ENCODE measurements at regions not wholly inside any gene's neighbourhood (a gene's known extent, or its start where the extent isn't known, plus 50 kb on each side); places are given as distances from the start of the nearest gene placed in this dataset.

DNA sequence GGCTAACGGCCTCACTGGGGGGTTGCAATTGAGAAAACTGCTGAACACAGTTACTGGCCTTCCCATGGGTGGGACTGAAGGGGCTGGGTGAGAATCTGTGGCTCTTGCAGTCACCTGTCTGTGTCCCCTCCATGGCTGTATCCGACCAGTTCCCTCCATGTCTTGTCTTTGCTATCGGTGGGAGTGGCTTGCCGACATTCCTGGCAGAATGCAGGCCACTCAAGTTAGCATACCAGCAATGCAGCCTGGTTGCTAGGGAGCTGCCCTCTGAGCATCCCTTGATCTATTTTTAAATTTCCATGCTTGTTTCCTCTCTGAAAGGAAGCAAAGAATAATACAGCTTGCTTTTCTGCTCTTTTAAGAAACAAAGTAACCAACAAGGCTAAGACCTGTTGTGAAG lies 1509.7 kb upstream of the WWC1 start:
- intact Hi-C loops (cut with micrococcal nuclease; ENCODE audit: unreplicated experiment) = no loop called here
- Histone ChIP-seq H3K4me1 (ENCODE audit: insufficient read depth, low read length) (no peaks in the 10 kb centered on the region), H3K79me2 (ENCODE audit: insufficient read depth, low read length) (no peaks in the 10 kb centered on the region), H3K36me3 (replicated peaks in 1 of 2; ENCODE audit: control insufficient read depth in 1 of 2, insufficient read depth in 2 of 2, low read length in 2 of 2) (no peaks in the 10 kb centered on the region), H3K27me3 (ENCODE audit: control insufficient read depth in 1 of 2, insufficient read depth in 2 of 2, low read length in 2 of 2) (no peaks in the 10 kb centered on the region), H2AFZ (ENCODE audit: low read length) (no peak overlapping the region), H3K27ac (ENCODE audit: extremely low read length, insufficient read depth, low read length) (no peak overlapping the region), H4K20me1 (ENCODE audit: insufficient read depth, low read length) (no peaks in the 10 kb centered on the region), H3K9me3 (ENCODE audit: low read length) (peaks cover 45% of the 10 kb centered on the region), H3K4me3 (replicated peaks in 1 of 3; ENCODE audit: insufficient read depth in 1 of 3, low read depth in 2 of 3, low read length in 3 of 3) (no peak overlapping the region), H3K9ac (ENCODE audit: insufficient read depth, low read depth, low read length) (no peak overlapping the region), H3K4me2 (ENCODE audit: low read depth, low read length) (no peak overlapping the region)
- POLR2A ChIA-PET = no interaction called here
- TF ChIP-seq ZSCAN30 (CRISPR knock-in tag; IDR thresholded peaks at IDR 0.05) (no peak), ZNF136 (CRISPR knock-in tag; IDR thresholded peaks at IDR 0.05; ENCODE audit: low read depth) (no peak), HDAC1 (CRISPR knock-in tag; IDR thresholded peaks at IDR 0.05) (no peak), ZNF230 (CRISPR knock-in tag; IDR thresholded peaks at IDR 0.05) (no peak), ZNF790 (CRISPR knock-in tag; IDR thresholded peaks at IDR 0.05; ENCODE audit: borderline replicate concordance) (no peak), HOXA3 (CRISPR knock-in tag; IDR thresholded peaks at IDR 0.05) (no peak), POLR2A (IDR thresholded peaks at IDR 0.05; ENCODE audit: insufficient read depth in 1 of 2, low read depth in 2 of 2, low read length in 2 of 2) (no peak), ZNF552 (CRISPR knock-in tag; IDR thresholded peaks at IDR 0.05; ENCODE audit: borderline replicate concordance) (no peak)
- in situ Hi-C loops (cut with HindIII; ENCODE audit: extremely low pct_ligation_motif_present, low pct_unique_long_range_greater_than_20kb) = no loop called here
- no peak for ATAC-seq
- DNase-seq (ENCODE audit: low spot score) = no peak
- FAIRE-seq = no peak
- CTCF ChIA-PET (ENCODE audit: low intra/inter-chr PET ratio, low total read pairs) = no interaction called here
- WGBS (ENCODE audit: low lambda C conversion rate) = 4% methylated on average over 3 of the region's 4 CpGs
- no TSS peak for BruUV-seq (replicated peaks)

DNA sequence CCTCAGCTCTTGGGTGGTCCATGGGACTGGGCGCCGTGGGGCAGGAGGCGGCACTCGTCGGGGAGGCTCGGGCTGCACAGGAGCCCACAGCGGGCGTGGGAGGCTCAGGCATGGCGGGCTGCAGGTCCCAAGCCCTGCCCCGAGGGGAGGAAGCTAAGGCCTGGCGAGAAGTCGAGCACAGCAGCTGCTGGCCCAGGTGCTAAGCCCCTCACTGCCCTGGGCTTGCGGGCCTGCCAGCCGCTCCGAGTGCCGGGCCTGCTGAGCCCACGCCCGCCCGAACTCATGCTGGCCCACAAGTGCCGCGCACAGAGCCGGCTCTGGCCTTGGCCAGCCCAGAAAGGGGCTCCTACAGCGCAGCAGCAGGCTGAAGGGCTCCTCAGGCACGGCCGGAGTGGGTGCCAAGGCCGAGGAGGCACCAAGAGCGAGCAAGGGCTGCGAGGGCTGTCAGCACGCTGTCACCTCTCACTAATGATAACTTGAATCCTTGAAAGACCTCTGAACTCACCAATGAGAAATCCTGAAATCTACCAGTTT lies 1506.8 kb upstream of the WWC1 start:
- WGBS (ENCODE audit: low lambda C conversion rate) = 15% methylated on average over 4 of the region's 29 CpGs
- in situ Hi-C loops (cut with HindIII; ENCODE audit: extremely low pct_ligation_motif_present, low pct_unique_long_range_greater_than_20kb) (no loop called here), intact Hi-C loops (cut with micrococcal nuclease; ENCODE audit: unreplicated experiment) (no loop called here)
- DNase-seq (ENCODE audit: low spot score) = no peak
- H3K9ac ChIP-seq (ENCODE audit: insufficient read depth, low read depth, low read length) = no peak overlapping the region
- H3K79me2 ChIP-seq (ENCODE audit: insufficient read depth, low read length) = no peaks in the 10 kb centered on the region
- TF ChIP-seq MEIS2 (CRISPR knock-in tag; IDR thresholded peaks at IDR 0.05) (no peak), KDM6A (CRISPR knock-in tag; IDR thresholded peaks at IDR 0.05; ENCODE audit: low read depth) (no peak), MAFG (CRISPR knock-in tag; IDR thresholded peaks at IDR 0.05) (no peak), ZNF768 (CRISPR knock-in tag; IDR thresholded peaks at IDR 0.05) (no peak)
- TF ChIP-seq, protein P1, sequence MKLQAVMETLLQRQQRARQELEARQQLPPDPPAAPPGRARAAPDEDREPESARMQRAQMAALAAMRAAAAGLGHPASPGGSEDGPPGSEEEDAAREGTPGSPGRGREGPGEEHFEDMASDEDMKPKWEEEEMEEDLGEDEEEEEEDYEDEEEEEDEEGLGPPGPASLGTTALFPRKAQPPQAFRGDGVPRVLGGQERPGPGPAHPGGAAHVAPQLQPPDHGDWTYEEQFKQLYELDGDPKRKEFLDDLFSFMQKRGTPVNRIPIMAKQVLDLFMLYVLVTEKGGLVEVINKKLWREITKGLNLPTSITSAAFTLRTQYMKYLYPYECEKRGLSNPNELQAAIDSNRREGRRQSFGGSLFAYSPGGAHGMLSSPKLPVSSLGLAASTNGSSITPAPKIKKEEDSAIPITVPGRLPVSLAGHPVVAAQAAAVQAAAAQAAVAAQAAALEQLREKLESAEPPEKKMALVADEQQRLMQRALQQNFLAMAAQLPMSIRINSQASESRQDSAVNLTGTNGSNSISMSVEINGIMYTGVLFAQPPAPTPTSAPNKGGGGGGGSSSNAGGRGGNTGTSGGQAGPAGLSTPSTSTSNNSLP (IDR thresholded peaks at IDR 0.05; ENCODE audit: low read depth, low read length) = no peak
- TF ChIP-seq, protein P2, sequence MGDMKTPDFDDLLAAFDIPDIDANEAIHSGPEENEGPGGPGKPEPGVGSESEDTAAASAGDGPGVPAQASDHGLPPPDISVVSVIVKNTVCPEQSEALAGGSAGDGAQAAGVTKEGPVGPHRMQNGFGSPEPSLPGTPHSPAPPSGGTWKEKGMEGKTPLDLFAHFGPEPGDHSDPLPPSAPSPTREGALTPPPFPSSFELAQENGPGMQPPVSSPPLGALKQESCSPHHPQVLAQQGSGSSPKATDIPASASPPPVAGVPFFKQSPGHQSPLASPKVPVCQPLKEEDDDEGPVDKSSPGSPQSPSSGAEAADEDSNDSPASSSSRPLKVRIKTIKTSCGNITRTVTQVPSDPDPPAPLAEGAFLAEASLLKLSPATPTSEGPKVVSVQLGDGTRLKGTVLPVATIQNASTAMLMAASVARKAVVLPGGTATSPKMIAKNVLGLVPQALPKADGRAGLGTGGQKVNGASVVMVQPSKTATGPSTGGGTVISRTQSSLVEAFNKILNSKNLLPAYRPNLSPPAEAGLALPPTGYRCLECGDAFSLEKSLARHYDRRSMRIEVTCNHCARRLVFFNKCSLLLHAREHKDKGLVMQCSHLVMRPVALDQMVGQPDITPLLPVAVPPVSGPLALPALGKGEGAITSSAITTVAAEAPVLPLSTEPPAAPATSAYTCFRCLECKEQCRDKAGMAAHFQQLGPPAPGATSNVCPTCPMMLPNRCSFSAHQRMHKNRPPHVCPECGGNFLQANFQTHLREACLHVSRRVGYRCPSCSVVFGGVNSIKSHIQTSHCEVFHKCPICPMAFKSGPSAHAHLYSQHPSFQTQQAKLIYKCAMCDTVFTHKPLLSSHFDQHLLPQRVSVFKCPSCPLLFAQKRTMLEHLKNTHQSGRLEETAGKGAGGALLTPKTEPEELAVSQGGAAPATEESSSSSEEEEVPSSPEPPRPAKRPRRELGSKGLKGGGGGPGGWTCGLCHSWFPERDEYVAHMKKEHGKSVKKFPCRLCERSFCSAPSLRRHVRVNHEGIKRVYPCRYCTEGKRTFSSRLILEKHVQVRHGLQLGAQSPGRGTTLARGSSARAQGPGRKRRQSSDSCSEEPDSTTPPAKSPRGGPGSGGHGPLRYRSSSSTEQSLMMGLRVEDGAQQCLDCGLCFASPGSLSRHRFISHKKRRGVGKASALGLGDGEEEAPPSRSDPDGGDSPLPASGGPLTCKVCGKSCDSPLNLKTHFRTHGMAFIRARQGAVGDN (CRISPR knock-in tag; IDR thresholded peaks at IDR 0.05) = no peak
- no peaks in the 10 kb centered on the region for H3K27me3 ChIP-seq (ENCODE audit: control insufficient read depth in 1 of 2, insufficient read depth in 2 of 2, low read length in 2 of 2)
- no peak overlapping the region for H3K4me3 ChIP-seq (replicated peaks in 1 of 3; ENCODE audit: insufficient read depth in 1 of 3, low read depth in 2 of 3, low read length in 3 of 3)
- no peak overlapping the region for H3K4me2 ChIP-seq (ENCODE audit: low read depth, low read length)
- ATAC-seq = no peak
- peaks cover 64% of the 10 kb centered on the region for H3K9me3 ChIP-seq (ENCODE audit: low read length)
- FAIRE-seq = no peak
- no peaks in the 10 kb centered on the region for H3K36me3 ChIP-seq (replicated peaks in 1 of 2; ENCODE audit: control insufficient read depth in 1 of 2, insufficient read depth in 2 of 2, low read length in 2 of 2)
- ChIA-PET POLR2A (no interaction called here), CTCF (ENCODE audit: low intra/inter-chr PET ratio, low total read pairs) (no interaction called here)
- H3K27ac ChIP-seq (ENCODE audit: extremely low read length, insufficient read depth, low read length) = no peak overlapping the region
- no TSS peak for BruUV-seq (replicated peaks)
- no peaks in the 10 kb centered on the region for H3K4me1 ChIP-seq (ENCODE audit: insufficient read depth, low read length)
- H4K20me1 ChIP-seq (ENCODE audit: insufficient read depth, low read length) = no peaks in the 10 kb centered on the region
- H2AFZ ChIP-seq (ENCODE audit: low read length) = no peak overlapping the region
